GM20000 (cell line): ENCODE measurements at regions not wholly inside any gene's neighbourhood (a gene's known extent, or its start where the extent isn't known, plus 50 kb on each side); places are given as distances from the start of the nearest gene placed in this dataset.

Experiments
- DNase-seq: peaks from one replicate; pipeline ENCODE4 v3.0.0; 2012; ENCODE audit warnings: low spot score
- TF ChIP-seq, protein P1 (sequence below): IDR thresholded peaks from 2 replicates; pipeline ENCODE4 v1.5.1; 2012; ENCODE audit warnings: mild to moderate bottlenecking, control low read depth; ENCODE audit errors: extremely low read depth, missing control alignments

DNA sequence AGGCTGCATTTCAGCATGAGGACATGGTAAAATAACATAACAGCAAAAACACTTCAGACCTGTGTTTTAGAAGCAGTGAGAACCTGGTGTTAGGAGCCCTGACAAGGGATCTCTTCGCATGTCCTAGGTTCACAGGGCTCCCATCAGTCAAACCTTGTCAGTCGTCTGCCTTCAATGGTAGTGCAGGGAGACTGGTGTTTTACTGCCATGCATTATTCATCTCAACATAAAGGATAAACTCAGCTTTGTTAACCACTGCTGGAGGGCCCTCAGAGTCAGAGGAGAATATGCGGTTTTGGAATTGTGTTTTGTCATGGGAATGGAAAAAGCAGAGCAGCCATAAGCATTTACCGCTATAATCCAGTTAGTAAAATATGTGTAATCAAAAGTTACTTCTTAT lies 275.9 kb upstream of the GCFC2 start:
- TF ChIP-seq, protein P1, sequence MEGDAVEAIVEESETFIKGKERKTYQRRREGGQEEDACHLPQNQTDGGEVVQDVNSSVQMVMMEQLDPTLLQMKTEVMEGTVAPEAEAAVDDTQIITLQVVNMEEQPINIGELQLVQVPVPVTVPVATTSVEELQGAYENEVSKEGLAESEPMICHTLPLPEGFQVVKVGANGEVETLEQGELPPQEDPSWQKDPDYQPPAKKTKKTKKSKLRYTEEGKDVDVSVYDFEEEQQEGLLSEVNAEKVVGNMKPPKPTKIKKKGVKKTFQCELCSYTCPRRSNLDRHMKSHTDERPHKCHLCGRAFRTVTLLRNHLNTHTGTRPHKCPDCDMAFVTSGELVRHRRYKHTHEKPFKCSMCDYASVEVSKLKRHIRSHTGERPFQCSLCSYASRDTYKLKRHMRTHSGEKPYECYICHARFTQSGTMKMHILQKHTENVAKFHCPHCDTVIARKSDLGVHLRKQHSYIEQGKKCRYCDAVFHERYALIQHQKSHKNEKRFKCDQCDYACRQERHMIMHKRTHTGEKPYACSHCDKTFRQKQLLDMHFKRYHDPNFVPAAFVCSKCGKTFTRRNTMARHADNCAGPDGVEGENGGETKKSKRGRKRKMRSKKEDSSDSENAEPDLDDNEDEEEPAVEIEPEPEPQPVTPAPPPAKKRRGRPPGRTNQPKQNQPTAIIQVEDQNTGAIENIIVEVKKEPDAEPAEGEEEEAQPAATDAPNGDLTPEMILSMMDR, result no peak
- DNase-seq, result no peak

DNA sequence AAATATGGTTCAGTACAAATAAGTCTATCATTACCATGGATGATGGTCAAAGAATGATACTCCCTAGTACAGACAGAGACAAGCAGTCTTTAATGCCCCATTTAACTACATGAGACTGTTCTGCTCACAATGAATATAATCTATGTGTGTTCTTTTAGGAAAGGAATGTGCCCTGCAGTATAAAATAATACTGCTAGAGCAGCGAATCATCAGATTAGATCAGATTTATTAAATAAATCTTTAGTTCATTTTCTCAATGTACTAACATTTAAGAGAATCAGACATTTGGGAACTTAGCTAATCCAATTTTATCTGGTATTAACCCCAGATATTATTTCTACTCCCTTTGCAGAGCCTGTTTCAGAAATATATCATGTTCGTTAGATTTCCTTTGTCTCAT lies 272.0 kb upstream of the GCFC2 start:
- TF ChIP-seq, protein P1, result no peak
- no peak for DNase-seq

DNA sequence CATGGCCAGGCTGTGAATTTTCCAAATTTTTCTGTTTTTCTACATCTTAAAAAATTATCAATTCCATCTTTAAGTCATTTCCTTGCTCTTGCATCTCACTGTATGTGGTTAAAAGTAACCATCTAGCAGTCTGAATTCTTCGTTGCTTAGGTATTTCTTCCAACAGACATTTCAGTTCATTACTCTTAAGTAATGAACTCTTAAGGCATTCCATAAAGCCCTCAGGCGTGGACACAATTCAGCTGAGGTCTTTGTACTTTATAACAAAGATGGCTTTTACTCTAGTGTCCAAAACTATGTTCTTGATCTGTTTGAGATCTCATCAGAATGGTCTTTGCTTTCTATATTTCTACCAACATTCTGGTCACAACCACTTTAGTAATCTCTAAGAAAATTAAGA lies 253.9 kb upstream of the GCFC2 start:
- DNase-seq, result no peak
- TF ChIP-seq, protein P1, result no peak

DNA sequence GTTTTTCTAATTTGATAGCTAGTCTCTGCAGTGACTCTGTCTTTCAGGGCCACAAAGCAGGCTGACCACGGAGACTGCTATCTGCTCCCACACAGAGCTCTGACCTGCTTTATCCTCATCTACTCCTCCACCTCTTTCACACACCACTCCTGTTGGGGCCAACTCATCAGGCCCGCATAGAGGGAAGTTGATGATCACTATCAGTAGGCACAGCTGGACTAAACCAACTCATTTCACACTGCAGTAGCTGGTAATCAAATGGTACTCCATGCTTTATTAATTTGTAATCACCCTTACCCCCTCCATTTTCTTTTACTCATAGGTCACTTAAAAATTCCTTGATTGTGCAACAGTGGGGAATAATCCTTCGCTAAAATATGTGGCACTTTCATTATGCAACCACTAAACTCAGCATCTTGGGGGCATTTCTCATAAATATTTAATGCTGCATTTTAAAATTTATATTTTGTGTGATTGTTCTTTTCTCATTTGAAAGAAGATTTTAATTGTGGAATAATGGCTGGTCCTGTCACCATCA lies 249.8 kb upstream of the GCFC2 start:
- TF ChIP-seq, protein P1, result no peak
- DNase-seq, result no peak

GRCh38 chr2:75959724-75960471 lies 249.2 kb upstream of the GCFC2 start:
- no peak for DNase-seq
- TF ChIP-seq, protein P1, result no peak

DNA sequence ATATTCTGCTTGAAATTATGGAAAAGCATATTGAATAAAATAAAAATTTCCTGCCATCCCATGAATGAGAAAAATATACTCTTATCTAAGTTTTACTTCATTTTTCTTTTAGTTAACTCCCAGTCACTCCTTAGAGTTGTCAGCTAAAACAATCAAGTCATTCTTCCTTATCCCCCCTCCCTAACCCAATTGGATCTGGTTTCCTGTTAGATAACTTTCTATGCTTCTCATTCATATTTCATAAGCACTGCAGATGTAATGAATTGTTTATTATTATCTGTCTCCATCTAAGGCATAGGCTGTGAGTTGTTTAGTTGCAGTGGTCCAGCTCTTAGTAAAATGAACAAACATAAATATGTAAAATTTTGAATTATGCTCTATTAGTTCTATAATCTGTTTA lies 244.0 kb upstream of the GCFC2 start:
- DNase-seq, result no peak

DNA sequence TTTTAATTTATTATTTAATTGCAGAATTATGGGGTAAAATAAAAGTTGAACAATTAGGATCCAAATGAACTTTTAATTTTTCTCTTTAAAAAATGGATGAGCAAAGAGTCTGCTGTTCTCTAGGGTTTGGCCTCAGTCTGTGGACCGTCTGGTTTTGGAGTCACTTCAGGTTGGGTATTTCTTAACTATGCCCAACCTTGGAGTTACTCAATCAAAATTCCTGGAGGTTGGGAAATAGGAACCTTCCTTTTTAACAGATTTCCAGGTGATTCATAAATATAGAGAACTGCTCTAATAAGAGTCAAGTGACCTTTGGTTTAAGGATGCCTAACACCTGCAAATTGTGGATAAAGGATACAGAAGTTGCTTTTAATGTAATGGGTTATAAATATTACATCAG lies 241.5 kb upstream of the GCFC2 start:
- TF ChIP-seq, protein P1, result no peak
- no peak for DNase-seq

More for the DNA sequence above, 244.0 kb upstream of the GCFC2 start:
- TF ChIP-seq, protein P1, result no peak
